WTC11 (cell line): ENCODE measurements at regions not wholly inside any gene's neighbourhood (a gene's known extent, or its start where the extent isn't known, plus 50 kb on each side); places are given as distances from the start of the nearest gene placed in this dataset.

ENCODE experiments used
- ZNF121 ChIP-seq: sonication (generic); formaldehyde crosslinking; IDR thresholded peaks from 2 replicates; pipeline ENCODE4 v1.8.0; 2023; ENCODE audit warnings: missing genetic modification reagents
- ZNF138 ChIP-seq: sonication (generic); formaldehyde crosslinking; conservative IDR thresholded peaks from 2 replicates; pipeline ENCODE4 v1.8.1; 2022; ENCODE audit warnings: mild to moderate bottlenecking, moderate library complexity, missing genetic modification reagents
- ZNF232 ChIP-seq: sonication (generic); formaldehyde crosslinking; IDR thresholded peaks from 2 replicates; pipeline ENCODE4 v1.8.0; 2022; ENCODE audit warnings: mild to moderate bottlenecking, missing genetic modification reagents
- TF ChIP-seq, protein P1 (sequence below): fragments of 200-600 bp; IDR thresholded peaks from 2 replicates; pipeline ENCODE4 v1.8.0; 2022; ENCODE audit warnings: antibody characterized with exemption
- TF ChIP-seq, protein P2 (sequence below): sonication (generic); formaldehyde crosslinking; IDR thresholded peaks from 2 replicates; pipeline ENCODE4 v1.8.1; 2023; ENCODE audit warnings: mild to moderate bottlenecking, moderate library complexity, missing genetic modification reagents

DNA sequence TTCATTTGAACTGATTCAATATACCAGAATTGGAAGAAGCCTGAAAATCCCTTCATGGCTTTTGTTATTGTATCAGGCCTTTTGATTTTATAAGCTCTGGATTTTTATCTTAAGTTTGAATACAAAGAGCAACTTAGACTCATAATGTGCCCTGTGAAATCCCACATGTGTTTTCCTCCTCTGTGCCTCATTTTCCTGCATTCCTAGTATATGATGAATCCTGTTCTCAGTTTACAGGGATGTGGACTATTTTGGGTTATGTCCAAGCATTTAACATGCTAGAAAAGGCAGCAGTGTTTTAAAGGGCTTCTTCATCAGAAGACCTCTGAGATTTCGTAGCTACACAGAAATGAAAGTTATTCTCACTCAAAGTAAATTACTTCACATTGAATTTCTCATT is 455.0 kb downstream of the RFPL4B start:
- TF ChIP-seq, protein P1, sequence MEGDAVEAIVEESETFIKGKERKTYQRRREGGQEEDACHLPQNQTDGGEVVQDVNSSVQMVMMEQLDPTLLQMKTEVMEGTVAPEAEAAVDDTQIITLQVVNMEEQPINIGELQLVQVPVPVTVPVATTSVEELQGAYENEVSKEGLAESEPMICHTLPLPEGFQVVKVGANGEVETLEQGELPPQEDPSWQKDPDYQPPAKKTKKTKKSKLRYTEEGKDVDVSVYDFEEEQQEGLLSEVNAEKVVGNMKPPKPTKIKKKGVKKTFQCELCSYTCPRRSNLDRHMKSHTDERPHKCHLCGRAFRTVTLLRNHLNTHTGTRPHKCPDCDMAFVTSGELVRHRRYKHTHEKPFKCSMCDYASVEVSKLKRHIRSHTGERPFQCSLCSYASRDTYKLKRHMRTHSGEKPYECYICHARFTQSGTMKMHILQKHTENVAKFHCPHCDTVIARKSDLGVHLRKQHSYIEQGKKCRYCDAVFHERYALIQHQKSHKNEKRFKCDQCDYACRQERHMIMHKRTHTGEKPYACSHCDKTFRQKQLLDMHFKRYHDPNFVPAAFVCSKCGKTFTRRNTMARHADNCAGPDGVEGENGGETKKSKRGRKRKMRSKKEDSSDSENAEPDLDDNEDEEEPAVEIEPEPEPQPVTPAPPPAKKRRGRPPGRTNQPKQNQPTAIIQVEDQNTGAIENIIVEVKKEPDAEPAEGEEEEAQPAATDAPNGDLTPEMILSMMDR: no peak
- TF ChIP-seq ZNF232 (CRISPR knock-in tag) (no peak), ZNF121 (CRISPR knock-in tag) (no peak), ZNF138 (no peak)
- TF ChIP-seq, protein P2, sequence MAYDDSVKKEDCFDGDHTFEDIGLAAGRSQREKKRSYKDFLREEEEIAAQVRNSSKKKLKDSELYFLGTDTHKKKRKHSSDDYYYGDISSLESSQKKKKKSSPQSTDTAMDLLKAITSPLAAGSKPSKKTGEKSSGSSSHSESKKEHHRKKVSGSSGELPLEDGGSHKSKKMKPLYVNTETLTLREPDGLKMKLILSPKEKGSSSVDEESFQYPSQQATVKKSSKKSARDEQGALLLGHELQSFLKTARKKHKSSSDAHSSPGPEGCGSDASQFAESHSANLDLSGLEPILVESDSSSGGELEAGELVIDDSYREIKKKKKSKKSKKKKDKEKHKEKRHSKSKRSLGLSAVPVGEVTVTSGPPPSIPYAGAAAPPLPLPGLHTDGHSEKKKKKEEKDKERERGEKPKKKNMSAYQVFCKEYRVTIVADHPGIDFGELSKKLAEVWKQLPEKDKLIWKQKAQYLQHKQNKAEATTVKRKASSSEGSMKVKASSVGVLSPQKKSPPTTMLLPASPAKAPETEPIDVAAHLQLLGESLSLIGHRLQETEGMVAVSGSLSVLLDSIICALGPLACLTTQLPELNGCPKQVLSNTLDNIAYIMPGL (CRISPR knock-in tag): no peak
